Stomach (tissue), 8 donors: ENCODE measurements at regions not wholly inside any gene's neighbourhood (a gene's known extent, or its start where the extent isn't known, plus 50 kb on each side); places are given as distances from the start of the nearest gene placed in this dataset.

Source experiments
- DNase-seq, 2 donors: peaks; one replicate each; pipeline versions ENCODE4 v3.0.0 to v3.0.0-alpha.2; 2013 to 2019
- H3K27ac ChIP-seq, 5 donors: fragments of 200-600 bp in 4 of 5; sonication (generic) in 4 of 5; one replicate each; pipeline ENCODE4 v1.5.1; 2013 to 2019; ENCODE audit warnings: mild to moderate bottlenecking in 1 of 5, moderate library complexity in 1 of 5
- H3K27me3 ChIP-seq, 3 donors: fragments of 200-600 bp; sonication (generic); one replicate each; pipeline ENCODE4 v1.5.1; 2017 to 2019; ENCODE audit warnings: mixed run types in 1 of 3
- H3K36me3 ChIP-seq, 4 donors: fragments of 200-600 bp; sonication (generic); 1 replicate in 3 of 4; 2 replicates in 1 of 4; pipeline ENCODE4 v1.5.1; 2016 to 2019
- H3K4me1 ChIP-seq, 4 donors: fragments of 200-600 bp; sonication (generic); one replicate each; pipeline ENCODE4 v1.5.1; 2016 to 2019
- H3K4me3 ChIP-seq, 4 donors: fragments of 200-600 bp; sonication (generic) in 3 of 4; one replicate each; pipeline ENCODE4 v1.5.1; 2016 to 2019; ENCODE audit warnings: mild to moderate bottlenecking in 1 of 4
- H3K9me3 ChIP-seq, 4 donors: fragments of 200-600 bp; sonication (generic); one replicate each; pipeline ENCODE4 v1.5.1; 2016 to 2019
- EP300 ChIP-seq: sonication (generic); formaldehyde crosslinking; IDR thresholded peaks from one replicate; pipeline ENCODE4 v1.6.1; 2017; ENCODE audit warnings: antibody characterized with exemption
- POLR2A ChIP-seq, 4 donors: fragments of 450-650 bp; IDR thresholded peaks; one replicate each; pipeline ENCODE4 v1.6.1; 2016; ENCODE audit warnings: antibody characterized with exemption in 4 of 4, control low read depth in 2 of 4, mild to moderate bottlenecking in 1 of 4, moderate library complexity in 1 of 4
- POLR2AphosphoS5 ChIP-seq, 3 donors: sonication (generic); formaldehyde crosslinking; IDR thresholded peaks; one replicate each; pipeline ENCODE4 v1.6.1; 2016; ENCODE audit warnings: antibody characterized with exemption in 3 of 3
- WGBS, 5 donors: extraction: QIAGEN DNeasy Blood & Tissue Kit in 3 of 5; methylation state at CpG; one replicate each; pipeline versions ENCODE4 v1.1.5 to v1.1.7; 2013 to 2018; 5-methylcytosine and 5-hydroxymethylcytosine counted together
- intact Hi-C: fragments of 100-400 bp; cut with DNase I; formaldehyde crosslinking; loops from one replicate; pipeline ENCODE4 v1.15.1; 2023; ENCODE audit warnings: low total_unique reads
- TF ChIP-seq, protein P1 (sequence below), 7 experiments: fragments of 450-650 bp in 4 of 7; fragments of 200-600 bp in 3 of 7; sonication (generic) in 3 of 7; IDR thresholded peaks; one replicate each; pipeline ENCODE4 v1.5.1; 2016 to 2019; ENCODE audit warnings: antibody characterized with exemption in 7 of 7, control low read depth in 2 of 7, mild to moderate bottlenecking in 1 of 7
- donor health status: healthy with polysubstance abuse.
- donor health status: Bipolar disorder and iron deficiency.
- donor health status: healthy.

DNA sequence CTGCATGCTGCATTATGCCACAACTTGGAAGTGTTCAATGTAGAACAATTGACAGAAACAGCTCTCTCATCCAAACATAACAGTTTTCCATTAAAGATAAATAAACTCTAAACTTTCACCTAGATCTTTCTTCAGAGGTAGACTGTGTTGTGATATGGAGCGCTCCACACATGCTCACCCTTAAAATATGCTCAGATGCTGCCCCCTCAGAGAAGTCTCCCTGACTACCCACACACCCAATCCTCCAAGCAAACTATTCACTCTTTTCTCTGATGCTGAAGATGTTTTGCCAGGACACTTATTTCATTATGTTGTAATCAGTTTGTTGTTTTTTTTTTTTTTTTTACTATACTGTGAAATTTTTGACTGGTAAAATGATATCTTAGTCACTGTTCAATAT lies 206.6 kb upstream of the RASA1 start:
- H3K27ac ChIP-seq, result no peak overlapping the region
- no peak for DNase-seq
- no peak overlapping the region for H3K4me3 ChIP-seq
- TF ChIP-seq POLR2A (IDR thresholded peaks at IDR 0.05) (no peak), POLR2AphosphoS5 (IDR thresholded peaks at IDR 0.05) (no peak), EP300 (no peak)
- TF ChIP-seq, protein P1, sequence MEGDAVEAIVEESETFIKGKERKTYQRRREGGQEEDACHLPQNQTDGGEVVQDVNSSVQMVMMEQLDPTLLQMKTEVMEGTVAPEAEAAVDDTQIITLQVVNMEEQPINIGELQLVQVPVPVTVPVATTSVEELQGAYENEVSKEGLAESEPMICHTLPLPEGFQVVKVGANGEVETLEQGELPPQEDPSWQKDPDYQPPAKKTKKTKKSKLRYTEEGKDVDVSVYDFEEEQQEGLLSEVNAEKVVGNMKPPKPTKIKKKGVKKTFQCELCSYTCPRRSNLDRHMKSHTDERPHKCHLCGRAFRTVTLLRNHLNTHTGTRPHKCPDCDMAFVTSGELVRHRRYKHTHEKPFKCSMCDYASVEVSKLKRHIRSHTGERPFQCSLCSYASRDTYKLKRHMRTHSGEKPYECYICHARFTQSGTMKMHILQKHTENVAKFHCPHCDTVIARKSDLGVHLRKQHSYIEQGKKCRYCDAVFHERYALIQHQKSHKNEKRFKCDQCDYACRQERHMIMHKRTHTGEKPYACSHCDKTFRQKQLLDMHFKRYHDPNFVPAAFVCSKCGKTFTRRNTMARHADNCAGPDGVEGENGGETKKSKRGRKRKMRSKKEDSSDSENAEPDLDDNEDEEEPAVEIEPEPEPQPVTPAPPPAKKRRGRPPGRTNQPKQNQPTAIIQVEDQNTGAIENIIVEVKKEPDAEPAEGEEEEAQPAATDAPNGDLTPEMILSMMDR (IDR thresholded peaks at IDR 0.05), result no peak
- H3K27me3 ChIP-seq, result no peaks in the 10 kb centered on the region
- H3K4me1 ChIP-seq, result no peaks in the 10 kb centered on the region
- peaks cover 0 to 3% (median 0%) of the 10 kb centered on the region in 4 donors for H3K9me3 ChIP-seq
- WGBS, 5 donors, result 80 to 98% (median 89%) methylated on average over 1 of the region's 1 CpG
- intact Hi-C loops, result no loop called here
- H3K36me3 ChIP-seq, result no peaks in the 10 kb centered on the region

DNA sequence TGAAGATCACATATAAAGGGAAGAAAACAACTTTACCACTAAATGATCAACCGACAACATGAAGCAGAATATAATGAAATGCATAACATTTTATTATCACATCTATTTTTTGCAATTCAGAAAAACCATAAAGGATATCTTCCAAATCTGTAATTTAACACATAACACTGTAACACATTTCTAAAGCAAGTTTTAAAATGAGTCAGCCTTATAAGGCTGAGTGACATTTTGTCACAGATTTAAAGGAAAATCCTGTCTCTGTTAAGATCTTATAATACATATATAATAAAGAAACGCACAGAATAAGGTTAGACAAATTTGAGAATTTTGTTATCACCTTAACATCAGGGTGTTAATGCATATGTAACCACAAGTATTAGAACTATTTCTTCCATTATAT lies 198.4 kb upstream of the RASA1 start:
- intact Hi-C loops, result no loop called here
- DNase-seq, result no peak
- Histone ChIP-seq H3K27ac (no peak overlapping the region), H3K36me3 (no peaks in the 10 kb centered on the region), H3K4me1 (no peaks in the 10 kb centered on the region), H3K4me3 (no peak overlapping the region), H3K27me3 (no peaks in the 10 kb centered on the region), H3K9me3 (no peaks in the 10 kb centered on the region)
- TF ChIP-seq, protein P1 (IDR thresholded peaks at IDR 0.05), result no peak
- TF ChIP-seq EP300, result no peak
- no peak for TF ChIP-seq POLR2AphosphoS5 (IDR thresholded peaks at IDR 0.05)
- TF ChIP-seq POLR2A (IDR thresholded peaks at IDR 0.05), result no peak
- 72 to 85% (median 81%) methylated on average over 2 of the region's 2 CpGs for WGBS, 5 donors

DNA sequence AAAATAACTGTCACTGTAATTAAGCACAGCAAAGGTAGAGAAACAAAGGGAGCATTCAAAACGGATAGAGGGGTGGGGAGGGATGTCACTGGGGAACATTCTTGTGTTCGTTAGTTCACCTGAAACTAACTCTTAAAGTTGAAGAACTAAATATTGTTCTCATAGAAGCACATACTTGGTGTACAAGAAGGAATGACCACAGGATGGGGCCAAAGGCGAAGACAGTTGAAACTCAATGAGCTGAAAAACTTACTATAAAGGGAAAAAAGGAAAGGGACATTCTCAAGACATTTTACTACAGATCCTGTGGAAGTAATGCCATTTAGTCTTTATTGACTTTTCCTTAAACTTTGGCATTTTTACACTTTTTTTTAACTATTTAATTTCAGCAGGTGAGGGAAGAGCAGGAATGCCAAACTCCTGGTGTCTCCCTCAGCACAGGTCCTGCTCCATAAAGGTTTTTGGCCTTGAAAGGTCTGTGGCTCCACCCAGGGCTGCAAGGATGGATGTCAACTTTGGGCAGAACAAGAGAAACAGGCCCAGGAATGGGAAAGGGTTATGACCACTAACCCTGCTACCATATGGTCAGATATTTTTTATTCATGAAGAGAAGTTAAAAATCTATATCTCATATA lies 197.6 kb upstream of the RASA1 start:
- TF ChIP-seq, protein P1 (IDR thresholded peaks at IDR 0.05), result no peak
- TF ChIP-seq POLR2AphosphoS5 (IDR thresholded peaks at IDR 0.05) (no peak), EP300 (no peak), POLR2A (IDR thresholded peaks at IDR 0.05) (no peak)
- no peak overlapping the region for H3K27ac ChIP-seq
- intact Hi-C loops, result no loop called here

DNA sequence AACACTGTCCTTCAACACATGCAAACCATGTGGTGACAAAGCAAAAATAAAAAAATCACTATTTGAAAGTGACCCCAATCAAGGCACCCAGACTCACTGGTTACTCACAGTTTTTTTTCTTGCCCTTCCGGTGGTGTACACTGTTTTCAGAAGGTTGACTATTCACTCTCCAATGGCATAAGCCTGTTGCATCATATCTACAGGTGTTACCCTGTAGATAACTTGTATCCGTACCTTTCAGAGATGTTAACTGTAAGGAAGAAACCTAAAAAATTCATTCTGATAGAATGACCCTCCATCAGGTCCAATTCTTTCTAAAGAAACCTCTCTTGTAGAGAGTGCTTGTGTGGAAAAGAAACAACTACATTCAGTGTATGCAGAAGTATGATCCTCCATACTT lies 193.6 kb upstream of the RASA1 start:
- no peak overlapping the region for H3K4me3 ChIP-seq
- no peaks in the 10 kb centered on the region for H3K36me3 ChIP-seq
- no peaks in the 10 kb centered on the region for H3K9me3 ChIP-seq
- H3K27ac ChIP-seq, result no peak overlapping the region
- TF ChIP-seq, protein P1 (IDR thresholded peaks at IDR 0.05), result no peak
- no peak for TF ChIP-seq EP300
- no peak for TF ChIP-seq POLR2AphosphoS5 (IDR thresholded peaks at IDR 0.05)
- TF ChIP-seq POLR2A (IDR thresholded peaks at IDR 0.05), result no peak
- H3K27me3 ChIP-seq, result no peaks in the 10 kb centered on the region
- WGBS, 5 donors, result 85 to 93% (median 92%) methylated on average over 2 of the region's 2 CpGs
- no peaks in the 10 kb centered on the region for H3K4me1 ChIP-seq
- DNase-seq, result no peak
- intact Hi-C loops, result no loop called here

More for the DNA sequence above, 197.6 kb upstream of the RASA1 start:
- no peaks in the 10 kb centered on the region for H3K9me3 ChIP-seq
- 35 to 43% (median 37%) methylated on average over 3 of the region's 3 CpGs for WGBS, 5 donors
- no peaks in the 10 kb centered on the region for H3K36me3 ChIP-seq
- H3K4me1 ChIP-seq, result no peaks in the 10 kb centered on the region
- no peaks in the 10 kb centered on the region for H3K27me3 ChIP-seq
- no peak overlapping the region for H3K4me3 ChIP-seq
- DNase-seq, result peak in 1 of 2 donors; percentile 63
